IMR-90 (cell line): ENCODE measurements at regions not wholly inside any gene's neighbourhood (a gene's known extent, or its start where the extent isn't known, plus 50 kb on each side); places are given as distances from the start of the nearest gene placed in this dataset.

Experiments
- ATAC-seq: fragments of 200-7000 bp; cut with Tn5 transposase; 2 replicates; pipeline ENCODE4 v1.9.1; 2020; ENCODE audit warnings: low read depth, mild to moderate bottlenecking, moderate library complexity
- BruUV-seq: library from RNA; stranded (reverse); fragments of 400-500 nt; replicated peaks from 2 replicates; lab custom pipeline; 2021; lab: Mats Ljungman, UMichigan
- CTCF ChIA-PET: fragments of 300-600 bp; formaldehyde crosslinking; extraction: SDS; loops from one replicate; lab custom pipeline; 2021; ENCODE audit warnings: antibody characterized with exemption; lab: Yijun Ruan, JAX
- POLR2A ChIA-PET: fragments of 300-600 bp; sonication (Branson Sonifier 250); formaldehyde crosslinking; loops from one replicate; lab custom pipeline; 2022; ENCODE audit warnings: antibody characterized with exemption; ENCODE audit not compliant: unreplicated experiment; lab: Charles Lee
- DNase-seq: peaks from one replicate; pipeline ENCODE4 v3.0.0; 2013
- H2AFZ ChIP-seq: replicated peaks from 2 replicates; pipeline ENCODE3; 2013; ENCODE audit warnings: low read length, mild to moderate bottlenecking; ENCODE audit not compliant: poor library complexity
- H2AK5ac ChIP-seq: 2 replicates; pipeline ENCODE4 v1.6.1; 2013; ENCODE audit warnings: low read depth, low read length, inconsistent platforms
- H2AK9ac ChIP-seq: replicated peaks from 2 replicates; pipeline ENCODE3; 2013; ENCODE audit warnings: mild to moderate bottlenecking, low read depth, low read length, moderate library complexity; ENCODE audit not compliant: poor library complexity
- H2BK120ac ChIP-seq: 2 replicates; pipeline ENCODE4 v1.6.1; 2013; ENCODE audit warnings: low read depth, low read length, inconsistent platforms
- H2BK15ac ChIP-seq: 3 replicates; pipeline ENCODE4 v1.6.1; 2013; ENCODE audit warnings: low read depth, low read length, inconsistent platforms
- H2BK20ac ChIP-seq: 2 replicates; pipeline ENCODE4 v1.6.1; 2013; ENCODE audit warnings: low read depth, mild to moderate bottlenecking, inconsistent platforms, low read length, moderate library complexity
- H2BK5ac ChIP-seq: 2 replicates; pipeline ENCODE4 v1.6.1; 2013; ENCODE audit warnings: mild to moderate bottlenecking, low read depth, low read length, inconsistent platforms; ENCODE audit not compliant: poor library complexity, severe bottlenecking
- H3K14ac ChIP-seq: replicated peaks from 2 replicates; pipeline ENCODE4 v1.6.1; 2013; ENCODE audit warnings: low read depth, low read length, inconsistent platforms
- H3K18ac ChIP-seq: 2 replicates; pipeline ENCODE4 v1.6.1; 2013; ENCODE audit warnings: low read depth, low read length, control low read depth
- H3K23ac ChIP-seq: 2 replicates; pipeline ENCODE4 v1.6.1; 2013; ENCODE audit warnings: low read depth, low read length, inconsistent platforms
- H3K27ac ChIP-seq: 2 replicates; pipeline ENCODE4 v1.5.1; 2013; ENCODE audit warnings: mild to moderate bottlenecking, control low read depth, low read length; ENCODE audit not compliant: insufficient read depth
- H3K27me3 ChIP-seq: 2 replicates; pipeline ENCODE4 v1.6.1; 2013; ENCODE audit warnings: low read length; ENCODE audit not compliant: control insufficient read depth, insufficient read depth
- H3K36me3 ChIP-seq: 2 replicates; pipeline ENCODE4 v1.6.1; 2013; ENCODE audit warnings: low read length, mixed read lengths; ENCODE audit not compliant: control insufficient read depth, insufficient read depth
- H3K4ac ChIP-seq: 2 replicates; pipeline ENCODE4 v1.6.1; 2013; ENCODE audit warnings: low read depth, low read length, inconsistent platforms
- H3K4me1 ChIP-seq: 2 replicates; pipeline ENCODE4 v1.6.1; 2013; ENCODE audit warnings: low read length, mixed read lengths; ENCODE audit not compliant: control insufficient read depth, insufficient read depth
- H3K4me2 ChIP-seq: 2 replicates; pipeline ENCODE4 v1.6.1; 2013; ENCODE audit warnings: low read depth, mild to moderate bottlenecking, control low read depth, low read length, moderate library complexity
- H3K4me3 ChIP-seq: 2 replicates; pipeline ENCODE4 v1.5.1; 2013; ENCODE audit warnings: low read depth, mild to moderate bottlenecking, control low read depth, low read length, moderate library complexity; ENCODE audit not compliant: insufficient read depth
- H3K56ac ChIP-seq: 2 replicates; pipeline ENCODE4 v1.6.1; 2013; ENCODE audit warnings: low read length, inconsistent platforms; ENCODE audit not compliant: insufficient read depth; ENCODE audit errors: extremely low read depth
- H3K79me1 ChIP-seq, 2 experiments: 2 replicates each; pipeline ENCODE4 v1.6.1; 2013; ENCODE audit warnings: low read length in 2 of 2, inconsistent platforms in 1 of 2, low read depth in 1 of 2
- H3K9ac ChIP-seq: 2 replicates; pipeline ENCODE4 v1.6.1; 2013; ENCODE audit warnings: low read depth, low read length, control low read depth
- H3K9me1 ChIP-seq: 2 replicates; pipeline ENCODE4 v1.6.1; 2013; ENCODE audit warnings: low read length, inconsistent platforms; ENCODE audit not compliant: insufficient read depth
- H3K9me3 ChIP-seq: 2 replicates; pipeline ENCODE4 v1.6.1; 2013; ENCODE audit warnings: low read length; ENCODE audit not compliant: control insufficient read depth, insufficient read depth
- H4K20me1 ChIP-seq: 2 replicates; pipeline ENCODE4 v1.6.1; 2013; ENCODE audit warnings: low read length, inconsistent platforms; ENCODE audit not compliant: insufficient read depth
- H4K5ac ChIP-seq: 2 replicates; pipeline ENCODE4 v1.6.1; 2013; ENCODE audit warnings: mild to moderate bottlenecking, low read depth, low read length, control low read depth
- H4K8ac ChIP-seq, 2 experiments: 2 replicates each; pipeline ENCODE4 v1.6.1; 2013; ENCODE audit warnings: low read depth in 2 of 2, low read length in 2 of 2, control low read depth in 1 of 2, inconsistent platforms in 1 of 2
- H4K91ac ChIP-seq: 2 replicates; pipeline ENCODE4 v1.6.1; 2013; ENCODE audit warnings: low read depth, low read length, inconsistent platforms; ENCODE audit not compliant: insufficient read depth
- BHLHE40 ChIP-seq: fragments of 150-350 bp; IDR thresholded peaks from 2 replicates; pipeline ENCODE4 v1.6.1; 2016; ENCODE audit warnings: mild to moderate bottlenecking, low read depth, low read length
- CEBPB ChIP-seq: IDR thresholded peaks from 2 replicates; pipeline ENCODE4 v1.6.1; 2012; ENCODE audit warnings: low read depth, low read length, improper control_type of control experiment
- CHD1 ChIP-seq: IDR thresholded peaks from 2 replicates; pipeline ENCODE4 v1.6.1; 2012; ENCODE audit warnings: low read depth, low read length, improper control_type of control experiment
- CTCF ChIP-seq: conservative IDR thresholded peaks from 2 replicates; pipeline ENCODE4 v1.5.1; 2012; ENCODE audit warnings: mild to moderate bottlenecking, low read depth, low read length, improper control_type of control experiment
- ELK1 ChIP-seq: fragments of 150-350 bp; IDR thresholded peaks from 2 replicates; pipeline ENCODE4 v1.6.1; 2016; ENCODE audit warnings: low read depth, mild to moderate bottlenecking, low read length, moderate library complexity, borderline replicate concordance
- FOS ChIP-seq: fragments of 150-350 bp; IDR thresholded peaks from 2 replicates; pipeline ENCODE4 v1.6.1; 2016; ENCODE audit warnings: low read depth, low read length
- MAFK ChIP-seq: IDR thresholded peaks from 2 replicates; pipeline ENCODE4 v1.6.1; 2012; ENCODE audit warnings: low read depth, low read length, improper control_type of control experiment
- MAZ ChIP-seq: IDR thresholded peaks from 2 replicates; pipeline ENCODE4 v1.6.1; 2012; ENCODE audit warnings: low read depth, mild to moderate bottlenecking, low read length, improper control_type of control experiment, moderate library complexity, borderline replicate concordance
- NFE2L2 ChIP-seq: fragments of 150-350 bp; IDR thresholded peaks from 2 replicates; pipeline ENCODE4 v1.6.1; 2016; ENCODE audit warnings: low read depth, mild to moderate bottlenecking, low read length
- POLR2A ChIP-seq: IDR thresholded peaks from 2 replicates; pipeline ENCODE4 v1.6.1; 2012; ENCODE audit warnings: mild to moderate bottlenecking, low read depth, low read length
- RAD21 ChIP-seq: IDR thresholded peaks from 2 replicates; pipeline ENCODE4 v1.6.1; 2012; ENCODE audit warnings: low read length, improper control_type of control experiment
- RCOR1 ChIP-seq: IDR thresholded peaks from 2 replicates; pipeline ENCODE4 v1.6.1; 2012; ENCODE audit warnings: mild to moderate bottlenecking, low read length, improper control_type of control experiment; ENCODE audit not compliant: insufficient replicate concordance
- RFX5 ChIP-seq: IDR thresholded peaks from 2 replicates; pipeline ENCODE4 v1.8.0; 2012; ENCODE audit warnings: low read depth, mild to moderate bottlenecking, low read length, moderate library complexity
- SMC3 ChIP-seq: fragments of 150-350 bp; IDR thresholded peaks from 2 replicates; pipeline ENCODE4 v1.6.1; 2016; ENCODE audit warnings: low read depth, mild to moderate bottlenecking, antibody characterized with exemption, low read length, moderate library complexity
- USF2 ChIP-seq: fragments of 150-350 bp; IDR thresholded peaks from 2 replicates; pipeline ENCODE4 v1.6.1; 2017; ENCODE audit warnings: mild to moderate bottlenecking, antibody characterized with exemption, low read length, low read depth
- WGBS, 2 experiments: methylation state at CpG; one replicate each; pipeline versions ENCODE4 v1.1.5 to v1.1.7; 2013; ENCODE audit warnings: missing lambda C conversion rate in 2 of 2; ENCODE audit not compliant: insufficient read length in 1 of 2; ENCODE audit errors: extremely low coverage in 2 of 2; 5-methylcytosine and 5-hydroxymethylcytosine counted together
- dilution Hi-C: fragments of 300-500 bp; cut with HindIII; formaldehyde crosslinking; loops from one replicate; pipeline ENCODE4 v1.14.3; 2018; ENCODE audit warnings: low sequenced_read_pairs; ENCODE audit not compliant: unreplicated experiment
- in situ Hi-C: fragments of 300-500 bp; cut with MboI; formaldehyde crosslinking; loops from 3 replicates; pipeline ENCODE4 v1.14.3; 2019; ENCODE audit warnings: low sequenced_read_pairs, inconsistent platforms, mixed read lengths
- intact Hi-C: fragments of 100-400 bp; cut with micrococcal nuclease; formaldehyde crosslinking; loops from 2 replicates; pipeline ENCODE4 v1.10.0; 2022

- Histone ChIP-seq H3K23ac (no peak overlapping the region), H3K4me1 (no peaks in the 10 kb centered on the region), H3K4me3 (no peak overlapping the region), H3K4ac (no peak overlapping the region), H3K36me3 (no peaks in the 10 kb centered on the region), H2AK9ac (no peak overlapping the region), H2BK120ac (no peak overlapping the region), H4K20me1 (no peaks in the 10 kb centered on the region), H2AK5ac (no peak overlapping the region), H2BK5ac (no peak overlapping the region), H4K91ac (no peak overlapping the region), H4K5ac (no peak overlapping the region), H4K8ac (no peak overlapping the region), H3K27ac (no peak overlapping the region), H2BK15ac (no peak overlapping the region), H3K79me1 (no peaks in the 10 kb centered on the region), H3K14ac (no peak overlapping the region), H3K18ac (no peak overlapping the region), H3K56ac (no peak overlapping the region), H3K9me3 (no peaks in the 10 kb centered on the region), H3K27me3 (no peaks in the 10 kb centered on the region), H3K4me2 (no peak overlapping the region), H2AFZ (no peak overlapping the region), H3K9me1 (no peaks in the 10 kb centered on the region), H2BK20ac (no peak overlapping the region), H3K9ac (no peak overlapping the region)
- ChIA-PET POLR2A (no interaction called here), CTCF (no interaction called here)
- ATAC-seq, result no peak
- in situ Hi-C loops, result no loop called here
- BruUV-seq, result no TSS peak
- intact Hi-C loops, result no loop called here
- dilution Hi-C loops, result no loop called here
- no CpG with 5 or more reads among the region's 4 CpGs for WGBS, 2 experiments
- no peak for DNase-seq
- TF ChIP-seq BHLHE40, result no peak
- no peak for TF ChIP-seq MAFK
- TF ChIP-seq ELK1, result no peak
- TF ChIP-seq CEBPB, result no peak
- TF ChIP-seq RCOR1, result no peak
- no peak for TF ChIP-seq SMC3
- TF ChIP-seq USF2, result no peak
- no peak for TF ChIP-seq RFX5
- TF ChIP-seq CTCF, result no peak
- no peak for TF ChIP-seq NFE2L2
- TF ChIP-seq FOS, result no peak
- TF ChIP-seq POLR2A, result no peak
- no peak for TF ChIP-seq CHD1
- no peak for TF ChIP-seq RAD21
- no peak for TF ChIP-seq MAZ
These were observed 178.5 kb upstream of the IRX3 start for GRCh38 chr16:54465063-54465462.
